Mesenchymal stem cell (in vitro differentiated cells and primary cell): ENCODE measurements at regions not wholly inside any gene's neighbourhood (a gene's known extent, or its start where the extent isn't known, plus 50 kb on each side); places are given as distances from the start of the nearest gene placed in this dataset.

Source experiments
- DNase-seq: peaks from one replicate; pipeline ENCODE4 v3.0.0-alpha.2; 2013
- H2AFZ ChIP-seq: one replicate; pipeline ENCODE4 v1.6.1; 2013; ENCODE audit warnings: low read depth, mild to moderate bottlenecking, control low read depth, inconsistent platforms, low read length, moderate library complexity
- H2AK5ac ChIP-seq: 2 replicates; pipeline ENCODE4 v1.6.1; 2013; ENCODE audit warnings: low read length, moderate library complexity, mild to moderate bottlenecking, inconsistent platforms; ENCODE audit not compliant: severe bottlenecking
- H2BK120ac ChIP-seq: one replicate; pipeline ENCODE4 v1.6.1; 2013; ENCODE audit warnings: low read depth, mild to moderate bottlenecking, inconsistent platforms, low read length, moderate library complexity
- H2BK12ac ChIP-seq, 2 experiments: one replicate each; pipeline ENCODE4 v1.6.1; 2013; ENCODE audit warnings: inconsistent platforms in 2 of 2, low read length in 2 of 2, mild to moderate bottlenecking in 2 of 2, moderate library complexity in 2 of 2, control low read depth in 1 of 2
- H2BK15ac ChIP-seq: one replicate; pipeline ENCODE4 v1.6.1; 2013; ENCODE audit warnings: mild to moderate bottlenecking, low read depth, inconsistent platforms; ENCODE audit not compliant: poor library complexity, severe bottlenecking
- H2BK5ac ChIP-seq: 2 replicates; pipeline ENCODE4 v1.6.1; 2013; ENCODE audit warnings: low read depth, mild to moderate bottlenecking, low read length, control low read depth, inconsistent platforms; ENCODE audit not compliant: poor library complexity, severe bottlenecking
- H3K14ac ChIP-seq, 2 experiments: one replicate each; pipeline ENCODE4 v1.6.1; 2013; ENCODE audit warnings: inconsistent platforms in 2 of 2, low read length in 2 of 2, control low read depth in 1 of 2, mild to moderate bottlenecking in 1 of 2, moderate library complexity in 1 of 2
- H3K18ac ChIP-seq, 2 experiments: one replicate each; pipeline ENCODE4 v1.6.1; 2013; ENCODE audit warnings: inconsistent platforms in 2 of 2, low read length in 2 of 2, control low read depth in 1 of 2, low read depth in 1 of 2, mild to moderate bottlenecking in 1 of 2
- H3K23ac ChIP-seq, 2 experiments: one replicate each; pipeline ENCODE4 v1.6.1; 2013; ENCODE audit warnings: inconsistent platforms in 2 of 2, low read length in 2 of 2, mild to moderate bottlenecking in 2 of 2, moderate library complexity in 2 of 2, control low read depth in 1 of 2
- H3K27ac ChIP-seq: 2 replicates; pipeline ENCODE4 v1.5.1; 2013; ENCODE audit warnings: mild to moderate bottlenecking, moderate library complexity, low read length, control low read depth, inconsistent platforms; ENCODE audit not compliant: poor library complexity, severe bottlenecking
- H3K27me3 ChIP-seq, 2 experiments: 2 replicates each; pipeline versions ENCODE4 v1.6.1 to v1.7.0; 2013; ENCODE audit warnings: low read length in 2 of 2, mild to moderate bottlenecking in 2 of 2, moderate library complexity in 2 of 2, control low read depth in 1 of 2, inconsistent platforms in 1 of 2; ENCODE audit not compliant: control insufficient read depth in 1 of 2, insufficient read depth in 1 of 2
- H3K36me3 ChIP-seq, 2 experiments: 2 replicates each; pipeline versions ENCODE4 v1.6.1 to v1.7.0; 2013; ENCODE audit warnings: low read length in 2 of 2, control low read depth in 1 of 2, inconsistent platforms in 1 of 2, low read depth in 1 of 2, mild to moderate bottlenecking in 1 of 2; ENCODE audit not compliant: insufficient read depth in 2 of 2, control insufficient read depth in 1 of 2
- H3K4ac ChIP-seq, 2 experiments: one replicate each; pipeline ENCODE4 v1.6.1; 2013; ENCODE audit warnings: inconsistent platforms in 2 of 2, low read length in 2 of 2, mild to moderate bottlenecking in 2 of 2, moderate library complexity in 2 of 2, control low read depth in 1 of 2, low read depth in 1 of 2
- H3K4me1 ChIP-seq: 2 replicates; pipeline ENCODE4 v1.6.1; 2013; ENCODE audit warnings: low read depth, low read length, control low read depth; ENCODE audit not compliant: control insufficient read depth, insufficient read depth
- H3K4me2 ChIP-seq: 2 replicates; pipeline ENCODE4 v1.6.1; 2013; ENCODE audit warnings: low read length, mild to moderate bottlenecking, inconsistent platforms; ENCODE audit not compliant: poor library complexity, severe bottlenecking
- H3K4me3 ChIP-seq, 2 experiments: 2 replicates each; pipeline versions ENCODE4 v1.5.1 to v1.7.0; 2013; ENCODE audit warnings: low read length in 2 of 2, mild to moderate bottlenecking in 2 of 2, control low read depth in 1 of 2, low read depth in 1 of 2; ENCODE audit not compliant: insufficient read depth in 1 of 2
- H3K79me1 ChIP-seq: replicated peaks from 2 replicates; pipeline ENCODE4 v1.6.1; 2013; ENCODE audit warnings: mild to moderate bottlenecking, control low read depth, low read length, inconsistent platforms; ENCODE audit not compliant: poor library complexity, severe bottlenecking
- H3K9ac ChIP-seq: 2 replicates; pipeline ENCODE4 v1.7.0; 2013; ENCODE audit warnings: mild to moderate bottlenecking, low read length, moderate library complexity
- H3K9me3 ChIP-seq: 2 replicates; pipeline ENCODE4 v1.7.0; 2013; ENCODE audit warnings: mild to moderate bottlenecking, low read length; ENCODE audit not compliant: control insufficient read depth
- H4K8ac ChIP-seq: one replicate; pipeline ENCODE4 v1.6.1; 2013; ENCODE audit warnings: inconsistent platforms, mild to moderate bottlenecking, low read length, moderate library complexity
- H4K91ac ChIP-seq: one replicate; pipeline ENCODE4 v1.6.1; 2013; ENCODE audit warnings: mild to moderate bottlenecking, low read length, inconsistent platforms
- WGBS: methylation state at CpG from one replicate; pipeline ENCODE4 v1.1.7; 2013; ENCODE audit warnings: mixed read lengths; 5-methylcytosine and 5-hydroxymethylcytosine counted together

DNA sequence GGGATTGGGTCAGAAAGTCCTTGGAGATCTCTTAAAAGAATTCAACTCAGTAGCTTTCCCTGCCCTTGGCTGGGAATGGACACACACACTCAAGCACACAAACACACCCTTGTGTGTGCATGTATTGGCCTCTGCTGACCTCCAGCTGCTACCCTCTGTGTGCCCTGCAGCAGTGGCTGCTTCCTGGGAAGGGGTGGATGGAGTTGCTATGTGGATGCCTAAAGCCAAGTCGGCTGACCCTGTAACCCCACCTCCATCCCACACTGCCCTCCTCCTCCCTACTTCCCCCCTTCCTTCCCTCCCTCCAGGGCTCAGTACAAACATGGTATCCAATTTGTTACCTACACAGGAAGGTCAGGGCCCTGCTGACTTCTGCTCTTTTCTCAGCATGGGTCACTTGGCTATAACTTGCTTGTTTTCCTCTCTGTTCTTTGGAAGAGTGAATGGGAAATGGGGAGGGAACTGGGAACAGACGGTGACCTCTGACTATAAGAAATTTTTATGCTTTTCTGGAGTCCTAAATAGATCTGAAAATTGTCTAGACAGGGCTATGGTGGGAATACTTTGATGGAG, 351.6 kb upstream of the TBX3 start:
- no peak overlapping the region for H3K27ac ChIP-seq
- H2AK5ac ChIP-seq = no peak overlapping the region
- H2BK120ac ChIP-seq = no peak overlapping the region
- H3K27me3 ChIP-seq = no peaks in the 10 kb centered on the region
- no peaks in the 10 kb centered on the region for H3K9me3 ChIP-seq
- no peaks in the 10 kb centered on the region for H3K4me1 ChIP-seq
- no peaks in the 10 kb centered on the region for H3K79me1 ChIP-seq
- H3K18ac ChIP-seq = peak overlapping the region in 1 of 2 experiments; percentile 72
- no peak overlapping the region for H3K4ac ChIP-seq
- peak overlapping the region in 1 of 2 experiments; percentile 63 for H2BK12ac ChIP-seq
- H3K4me2 ChIP-seq = no peak overlapping the region
- H3K9ac ChIP-seq = no peak overlapping the region
- no peaks in the 10 kb centered on the region for H3K36me3 ChIP-seq
- no peak overlapping the region for H4K8ac ChIP-seq
- no peak for DNase-seq
- no peak overlapping the region for H4K91ac ChIP-seq
- H2BK15ac ChIP-seq = no peak overlapping the region
- WGBS = 40% methylated on average over 2 of the region's 2 CpGs
- H2AFZ ChIP-seq = peak overlapping the region; percentile 56
- no peak overlapping the region for H3K23ac ChIP-seq
- H3K14ac ChIP-seq = peak overlapping the region in 1 of 2 experiments; percentile 87
- no peak overlapping the region for H2BK5ac ChIP-seq
- H3K4me3 ChIP-seq = no peak overlapping the region

GRCh38 chr12:115032521-115032920, 348.5 kb upstream of the TBX3 start:
- Histone ChIP-seq H4K8ac (no peak overlapping the region), H3K27me3 (no peaks in the 10 kb centered on the region), H2BK12ac (no peak overlapping the region), H2BK15ac (no peak overlapping the region), H3K9ac (no peak overlapping the region), H3K9me3 (no peaks in the 10 kb centered on the region), H3K4me3 (no peak overlapping the region), H3K36me3 (no peaks in the 10 kb centered on the region), H3K79me1 (no peaks in the 10 kb centered on the region), H2BK5ac (no peak overlapping the region), H4K91ac (no peak overlapping the region), H3K4ac (no peak overlapping the region), H2AFZ (no peak overlapping the region), H3K27ac (no peak overlapping the region), H3K4me1 (no peaks in the 10 kb centered on the region), H3K23ac (no peak overlapping the region), H3K18ac (peak overlapping the region in 1 of 2 experiments; percentile 33), H2AK5ac (no peak overlapping the region), H3K14ac (no peak overlapping the region), H3K4me2 (no peak overlapping the region), H2BK120ac (no peak overlapping the region)
- DNase-seq = no peak
- 100% methylated on average over 3 of the region's 3 CpGs for WGBS

DNA sequence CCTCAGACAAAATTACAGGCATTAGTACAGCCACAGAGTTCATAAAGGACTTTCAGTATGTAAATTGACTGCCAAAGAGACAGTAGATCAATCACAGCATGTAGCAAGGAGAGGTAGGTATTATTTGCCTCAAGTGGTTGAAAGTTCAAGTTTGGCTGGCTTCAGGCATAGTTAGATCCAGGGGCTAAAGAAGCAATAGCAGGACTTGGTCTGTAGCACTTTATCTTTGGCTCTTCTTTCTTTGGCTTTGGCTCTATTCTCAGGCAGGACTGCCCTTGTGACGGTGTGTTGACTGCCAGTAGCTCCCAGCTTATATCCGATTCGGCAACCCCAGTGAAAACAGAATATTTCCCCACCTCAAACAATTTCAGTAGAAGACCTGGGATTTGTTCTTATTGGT, 346.0 kb upstream of the TBX3 start:
- Histone ChIP-seq H3K4me3 (no peak overlapping the region), H3K27ac (no peak overlapping the region), H3K14ac (no peak overlapping the region), H2AK5ac (no peak overlapping the region), H3K18ac (no peak overlapping the region), H3K4me1 (no peaks in the 10 kb centered on the region), H2AFZ (no peak overlapping the region), H2BK15ac (no peak overlapping the region), H4K91ac (no peak overlapping the region), H3K4ac (no peak overlapping the region), H3K9ac (no peak overlapping the region), H4K8ac (no peak overlapping the region), H3K36me3 (no peaks in the 10 kb centered on the region), H2BK120ac (no peak overlapping the region), H3K79me1 (no peaks in the 10 kb centered on the region), H3K4me2 (no peak overlapping the region), H3K23ac (no peak overlapping the region), H2BK12ac (no peak overlapping the region), H3K9me3 (no peaks in the 10 kb centered on the region), H3K27me3 (no peaks in the 10 kb centered on the region), H2BK5ac (no peak overlapping the region)
- no CpG with 5 or more reads among the region's 3 CpGs for whole genome bisulfite sequencing
- DNase-seq = no peak

- H3K23ac ChIP-seq = no peak overlapping the region
- H3K4ac ChIP-seq = no peak overlapping the region
- no peak overlapping the region for H3K18ac ChIP-seq
- H3K4me2 ChIP-seq = no peak overlapping the region
- no peak overlapping the region for H3K14ac ChIP-seq
- no peaks in the 10 kb centered on the region for H3K4me1 ChIP-seq
- H2BK120ac ChIP-seq = no peak overlapping the region
- no peaks in the 10 kb centered on the region for H3K27me3 ChIP-seq
- H2AFZ ChIP-seq = no peak overlapping the region
- no peak overlapping the region for H2BK15ac ChIP-seq
- no peak overlapping the region for H3K27ac ChIP-seq
- no peak overlapping the region for H2BK12ac ChIP-seq
- DNase-seq = no peak
- H3K9ac ChIP-seq = no peak overlapping the region
- H3K9me3 ChIP-seq = peaks cover 14% of the 10 kb centered on the region
- no peak overlapping the region for H2AK5ac ChIP-seq
- H3K36me3 ChIP-seq = no peaks in the 10 kb centered on the region
- 91% methylated on average over 2 of the region's 3 CpGs for WGBS
- H4K8ac ChIP-seq = no peak overlapping the region
- no peak overlapping the region for H3K4me3 ChIP-seq
- H2BK5ac ChIP-seq = no peak overlapping the region
- no peak overlapping the region for H4K91ac ChIP-seq
- H3K79me1 ChIP-seq = no peaks in the 10 kb centered on the region
Measured at GRCh38 chr12:115024531-115024930, 340.6 kb upstream of the TBX3 start.
